Caco-2 (cell line): ENCODE measurements at regions not wholly inside any gene's neighbourhood (a gene's known extent, or its start where the extent isn't known, plus 50 kb on each side); places are given as distances from the start of the nearest gene placed in this dataset.

Experiments used
- BruUV-seq: library from RNA; stranded (reverse); fragments of 400-500 nt; replicated peaks from 2 replicates; lab custom pipeline; 2021; lab: Mats Ljungman, UMichigan
- CTCF ChIA-PET: fragments of 300-600 bp; sonication (Branson Sonifier 250); formaldehyde crosslinking; loops from one replicate; lab custom pipeline; 2022; ENCODE audit warnings: antibody characterized with exemption; lab: Charles Lee
- POLR2A ChIA-PET: fragments of 300-600 bp; sonication (Branson Sonifier 250); formaldehyde crosslinking; loops from one replicate; lab custom pipeline; 2022; ENCODE audit warnings: antibody characterized with exemption; lab: Charles Lee
- DNase-seq, 2 experiments: peaks; one replicate each; pipeline versions ENCODE4 v3.0.0 to v3.0.0-alpha.2; 2020 to 2022
- H3K27me3 ChIP-seq: replicated peaks from 2 replicates; pipeline ENCODE4 v1.6.0; 2011; ENCODE audit warnings: low read length; ENCODE audit not compliant: control insufficient read depth, insufficient read depth
- H3K36me3 ChIP-seq: 2 replicates; pipeline ENCODE4 v1.5.1; 2011; ENCODE audit warnings: low read length; ENCODE audit not compliant: control insufficient read depth, insufficient read depth
- H3K4me1 ChIP-seq: fragments of 250-450 bp; sonication (Bioruptor Pico); 2 replicates; pipeline ENCODE4 v1.5.1; 2020; ENCODE audit warnings: mild to moderate bottlenecking
- H3K4me3 ChIP-seq: 2 replicates; pipeline ENCODE4 v1.5.1; 2011; ENCODE audit warnings: low read depth, mild to moderate bottlenecking, control low read depth, low read length
- H3K9me3 ChIP-seq: fragments of 250-450 bp; sonication (Bioruptor Pico); 2 replicates; pipeline ENCODE4 v1.5.1; 2020; ENCODE audit warnings: mild to moderate bottlenecking, moderate library complexity
- H3K27ac Mint-ChIP-seq: one replicate; pipeline ENCODE4 v1.8.0; 2022; ENCODE audit warnings: mixed read lengths; ENCODE audit not compliant: unreplicated experiment
- H3K27me3 Mint-ChIP-seq: one replicate; pipeline ENCODE4 v1.8.0; 2022; ENCODE audit warnings: mixed read lengths; ENCODE audit not compliant: insufficient read depth, unreplicated experiment
- H3K36me3 Mint-ChIP-seq: one replicate; pipeline ENCODE4 v1.8.0; 2022; ENCODE audit warnings: mild to moderate bottlenecking, mixed read lengths; ENCODE audit not compliant: insufficient read depth, unreplicated experiment
- H3K4me1 Mint-ChIP-seq: one replicate; pipeline ENCODE4 v1.8.0; 2022; ENCODE audit warnings: low read depth, mixed read lengths; ENCODE audit not compliant: unreplicated experiment
- H3K4me3 Mint-ChIP-seq: one replicate; pipeline ENCODE4 v1.8.0; 2022; ENCODE audit warnings: mild to moderate bottlenecking, moderate library complexity, mixed read lengths; ENCODE audit not compliant: unreplicated experiment
- H3K9me3 Mint-ChIP-seq: one replicate; pipeline ENCODE4 v1.8.0; 2022; ENCODE audit warnings: mixed read lengths; ENCODE audit not compliant: unreplicated experiment
- CTCF ChIP-seq, 2 experiments: fragments of 200-600 bp in 1 of 2; IDR thresholded peaks; 1 replicate in 1 of 2; 2 replicates in 1 of 2; pipeline versions ENCODE4 v1.5.1 to v1.8.0; 2011 to 2022; ENCODE audit warnings: antibody characterized with exemption in 1 of 2, control low read depth in 1 of 2, inconsistent platforms in 1 of 2, low read depth in 1 of 2, low read length in 1 of 2, mild to moderate bottlenecking in 1 of 2, moderate library complexity in 1 of 2; ENCODE audit not compliant: insufficient read depth in 1 of 2, severe bottlenecking in 1 of 2, unreplicated experiment in 1 of 2
- intact Hi-C: fragments of 100-400 bp; cut with micrococcal nuclease; formaldehyde crosslinking; loops from one replicate; pipeline ENCODE4 v1.10.0; 2022; ENCODE audit not compliant: unreplicated experiment

- intact Hi-C loops: no loop called here
- H3K9me3 ChIP-seq: no peaks in the 10 kb centered on the region
- H3K4me1 Mint-ChIP-seq: no peaks in the 10 kb centered on the region
- H3K36me3 Mint-ChIP-seq: no peaks in the 10 kb centered on the region
- POLR2A ChIA-PET: no interaction called here
- no peaks in the 10 kb centered on the region for H3K36me3 ChIP-seq
- H3K9me3 Mint-ChIP-seq: no peaks in the 10 kb centered on the region
- H3K27me3 ChIP-seq: no peaks in the 10 kb centered on the region
- no peak overlapping the region for H3K4me3 ChIP-seq
- H3K4me1 ChIP-seq: no peaks in the 10 kb centered on the region
- no peak overlapping the region for H3K4me3 Mint-ChIP-seq
- CTCF ChIA-PET: no interaction called here
- peaks cover 3% of the 10 kb centered on the region for H3K27me3 Mint-ChIP-seq
- no peak overlapping the region for H3K27ac Mint-ChIP-seq
- no TSS peak for BruUV-seq
- peak in 1 of 2 experiments; percentile 12 for TF ChIP-seq CTCF (IDR thresholded peaks at IDR 0.05; ENCODE audit: insufficient read depth in 1 of 2, low read depth in 1 of 2, low read length in 1 of 2, severe bottlenecking in 1 of 2, unreplicated experiment in 1 of 2)
- no peak for DNase-seq
Measured at GRCh38 chr3:15969874-15970640, 172.3 kb upstream of the ANKRD28 start.

- intact Hi-C loops: no loop called here
- Histone ChIP-seq H3K27me3 (no peaks in the 10 kb centered on the region), H3K36me3 (no peaks in the 10 kb centered on the region), H3K9me3 (no peaks in the 10 kb centered on the region), H3K4me1 (peaks cover 7% of the 10 kb centered on the region; the same call in 1 of the 2 replicates), H3K4me3 (no peak overlapping the region)
- no peaks in the 10 kb centered on the region for H3K9me3 Mint-ChIP-seq
- CTCF ChIA-PET: no interaction called here
- DNase-seq: no peak
- no TSS peak for BruUV-seq
- H3K4me3 Mint-ChIP-seq: no peak overlapping the region
- no peak overlapping the region for H3K27ac Mint-ChIP-seq
- H3K27me3 Mint-ChIP-seq: no peaks in the 10 kb centered on the region
- H3K36me3 Mint-ChIP-seq: no peaks in the 10 kb centered on the region
- no peak for TF ChIP-seq CTCF (IDR thresholded peaks at IDR 0.05; ENCODE audit: insufficient read depth in 1 of 2, low read depth in 1 of 2, low read length in 1 of 2, severe bottlenecking in 1 of 2, unreplicated experiment in 1 of 2)
- POLR2A ChIA-PET: no interaction called here
- H3K4me1 Mint-ChIP-seq: no peaks in the 10 kb centered on the region
Measured at GRCh38 chr3:15973414-15973813, 175.6 kb upstream of the ANKRD28 start.

DNA sequence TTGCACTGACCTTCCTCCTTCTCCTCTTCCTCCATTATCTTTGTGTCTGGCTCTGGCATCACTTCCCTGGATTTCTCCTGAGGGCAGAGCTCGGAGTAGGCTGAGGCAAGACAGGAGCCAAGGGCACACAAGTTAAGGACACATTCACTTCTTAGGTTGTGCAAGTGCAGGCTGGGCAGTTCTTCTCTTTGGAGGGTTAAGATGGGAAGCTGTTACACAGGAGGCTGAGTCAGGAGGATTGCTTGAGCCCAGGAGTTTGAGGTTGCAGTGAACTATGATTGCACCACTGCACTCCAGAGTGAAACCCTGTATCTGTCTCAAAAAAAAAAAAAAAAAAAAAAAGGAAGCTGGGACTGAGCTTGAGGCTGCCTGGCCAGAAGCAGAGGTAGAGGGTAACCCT is 176.2 kb upstream of the ANKRD28 start:
- no TSS peak for BruUV-seq
- no peak overlapping the region for H3K27ac Mint-ChIP-seq
- no peak for TF ChIP-seq CTCF (IDR thresholded peaks at IDR 0.05; ENCODE audit: insufficient read depth in 1 of 2, low read depth in 1 of 2, low read length in 1 of 2, severe bottlenecking in 1 of 2, unreplicated experiment in 1 of 2)
- no peaks in the 10 kb centered on the region for H3K36me3 Mint-ChIP-seq
- intact Hi-C loops: no loop called here
- no peak overlapping the region for H3K4me3 Mint-ChIP-seq
- ChIA-PET POLR2A (interaction anchor here (0.6 kb wide), 1 partner anchor 44 kb away, joined by 3 read pairs; no protein-coding TSS in a partner anchor), CTCF (no interaction called here)
- H3K4me1 Mint-ChIP-seq: no peaks in the 10 kb centered on the region
- Histone ChIP-seq H3K4me1 (peaks cover 7% of the 10 kb centered on the region; the same call in 1 of the 2 replicates), H3K36me3 (no peaks in the 10 kb centered on the region), H3K4me3 (no peak overlapping the region), H3K9me3 (no peaks in the 10 kb centered on the region), H3K27me3 (no peaks in the 10 kb centered on the region)
- no peaks in the 10 kb centered on the region for H3K27me3 Mint-ChIP-seq
- H3K9me3 Mint-ChIP-seq: no peaks in the 10 kb centered on the region
- no peak for DNase-seq
